Neuronal stem cell (in vitro differentiated cells): ENCODE measurements at regions not wholly inside any gene's neighbourhood (a gene's known extent, or its start where the extent isn't known, plus 50 kb on each side); places are given as distances from the start of the nearest gene placed in this dataset.

Experiments used
- DNase-seq: peaks from one replicate; pipeline ENCODE4 v3.0.0-alpha.2; 2013; ENCODE audit warnings: low spot score
- H2AFZ ChIP-seq: one replicate; pipeline ENCODE4 v1.6.1; 2013; ENCODE audit warnings: mild to moderate bottlenecking, low read length, inconsistent platforms
- H2AK5ac ChIP-seq: 2 replicates; pipeline ENCODE4 v1.6.1; 2013; ENCODE audit warnings: low read depth, mild to moderate bottlenecking, inconsistent platforms, low read length, moderate library complexity, mixed read lengths
- H2BK120ac ChIP-seq: 2 replicates; pipeline ENCODE4 v1.6.1; 2013; ENCODE audit warnings: low read depth, mild to moderate bottlenecking, inconsistent platforms, low read length, moderate library complexity, mixed read lengths
- H2BK12ac ChIP-seq: one replicate; pipeline ENCODE4 v1.6.1; 2013; ENCODE audit warnings: low read length, inconsistent platforms
- H2BK15ac ChIP-seq: 2 replicates; pipeline ENCODE4 v1.6.1; 2013; ENCODE audit warnings: mild to moderate bottlenecking, low read length, inconsistent platforms, mixed read lengths
- H2BK5ac ChIP-seq: one replicate; pipeline ENCODE4 v1.6.1; 2013; ENCODE audit warnings: inconsistent platforms, mild to moderate bottlenecking, low read length, moderate library complexity
- H3K14ac ChIP-seq: one replicate; pipeline ENCODE4 v1.6.1; 2013; ENCODE audit warnings: low read length, inconsistent platforms
- H3K18ac ChIP-seq: 2 replicates; pipeline ENCODE4 v1.6.1; 2013; ENCODE audit warnings: low read length, inconsistent platforms
- H3K23ac ChIP-seq: 2 replicates; pipeline ENCODE4 v1.6.1; 2013; ENCODE audit warnings: low read depth, mild to moderate bottlenecking, mixed read lengths, low read length, inconsistent platforms; ENCODE audit not compliant: poor library complexity
- H3K27ac ChIP-seq: replicated peaks from 3 replicates; pipeline ENCODE4 v1.5.1; 2013; ENCODE audit warnings: low read length, inconsistent platforms
- H3K27me3 ChIP-seq, 3 experiments: 2 replicates each; pipeline ENCODE4 v1.6.1; 2013; ENCODE audit warnings: low read length in 3 of 3, mild to moderate bottlenecking in 2 of 3, inconsistent platforms in 1 of 3, low read depth in 1 of 3, mixed read lengths in 1 of 3, moderate library complexity in 1 of 3; ENCODE audit not compliant: control insufficient read depth in 3 of 3, insufficient read depth in 3 of 3
- H3K36me3 ChIP-seq, 2 donors: replicated peaks in 1 of 2; 2 replicates each; pipeline ENCODE4 v1.6.1; 2013; ENCODE audit warnings: low read length in 2 of 2; ENCODE audit not compliant: control insufficient read depth in 2 of 2, insufficient read depth in 2 of 2
- H3K4ac ChIP-seq: 2 replicates; pipeline ENCODE4 v1.6.1; 2013; ENCODE audit warnings: inconsistent platforms, mild to moderate bottlenecking, low read length, moderate library complexity
- H3K4me1 ChIP-seq, 2 donors: 1 replicate in 1 of 2; 2 replicates in 1 of 2; pipeline ENCODE4 v1.6.1; 2013; ENCODE audit warnings: low read length in 2 of 2, low read depth in 1 of 2; ENCODE audit not compliant: control insufficient read depth in 2 of 2, insufficient read depth in 1 of 2
- H3K4me2 ChIP-seq: one replicate; pipeline ENCODE4 v1.6.1; 2013; ENCODE audit warnings: mild to moderate bottlenecking, low read length, inconsistent platforms; ENCODE audit not compliant: insufficient read depth, poor library complexity, severe bottlenecking
- H3K4me3 ChIP-seq, 2 donors: 2 replicates each; pipeline ENCODE4 v1.5.1; 2013; ENCODE audit warnings: low read length in 2 of 2, mild to moderate bottlenecking in 2 of 2, inconsistent platforms in 1 of 2, moderate library complexity in 1 of 2
- H3K79me1 ChIP-seq: one replicate; pipeline ENCODE4 v1.6.1; 2013; ENCODE audit warnings: low read depth, mild to moderate bottlenecking, inconsistent platforms, low read length, moderate library complexity
- H3K9ac ChIP-seq: one replicate; pipeline ENCODE4 v1.6.1; 2013; ENCODE audit warnings: mild to moderate bottlenecking, low read depth, low read length, inconsistent platforms; ENCODE audit not compliant: poor library complexity
- H3K9me3 ChIP-seq, 2 donors: replicated peaks in 1 of 2; 2 replicates each; pipeline versions ENCODE3 to v1.6.1; 2013; ENCODE audit warnings: low read length in 2 of 2, mild to moderate bottlenecking in 2 of 2, inconsistent platforms in 1 of 2, low read depth in 1 of 2, mixed read lengths in 1 of 2, moderate library complexity in 1 of 2; ENCODE audit not compliant: control insufficient read depth in 2 of 2, insufficient read depth in 1 of 2
- H4K8ac ChIP-seq: one replicate; pipeline ENCODE4 v1.6.1; 2013; ENCODE audit warnings: low read depth, mild to moderate bottlenecking, inconsistent platforms, low read length, moderate library complexity
- H4K91ac ChIP-seq: one replicate; pipeline ENCODE4 v1.6.1; 2013; ENCODE audit warnings: low read length, low read depth, mild to moderate bottlenecking, inconsistent platforms; ENCODE audit not compliant: poor library complexity
- WGBS, 2 donors: extraction: QIAGEN DNeasy Blood & Tissue Kit; methylation state at CpG; one replicate each; pipeline ENCODE4 v1.1.7; 2013; ENCODE audit warnings: missing lambda C conversion rate in 2 of 2, mixed read lengths in 1 of 2; ENCODE audit not compliant: insufficient read length in 2 of 2, insufficient replicate concordance in 1 of 2; ENCODE audit errors: extremely low coverage in 2 of 2; 5-methylcytosine and 5-hydroxymethylcytosine counted together

DNA sequence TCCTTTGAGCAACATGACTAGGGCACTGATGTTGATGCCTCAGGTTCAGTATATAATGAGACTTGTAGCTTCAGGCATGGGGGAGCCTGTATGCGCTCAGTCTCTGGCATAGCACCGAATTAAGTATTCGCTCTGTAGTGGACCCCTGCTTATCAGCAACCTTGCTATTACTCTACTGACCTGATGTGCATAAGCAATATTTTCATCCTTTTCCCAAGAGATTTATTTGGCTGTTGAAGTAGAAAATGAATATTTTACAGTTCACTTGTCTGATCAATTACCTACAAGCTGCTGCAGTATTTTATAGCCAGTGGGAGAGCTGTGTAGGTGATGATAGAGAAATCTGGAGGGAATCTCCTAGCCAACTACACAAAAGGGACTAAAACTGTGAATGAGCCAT, 781.6 kb upstream of the PHF14 start:
- H3K23ac ChIP-seq, result no peak overlapping the region
- H3K4me3 ChIP-seq, result no peak overlapping the region
- no peak overlapping the region for H2BK12ac ChIP-seq
- H3K36me3 ChIP-seq, result no peaks in the 10 kb centered on the region
- H4K8ac ChIP-seq, result no peak overlapping the region
- no peak overlapping the region for H3K4me2 ChIP-seq
- no peak overlapping the region for H2AK5ac ChIP-seq
- WGBS, 2 donors, result no CpG with 5 or more reads among the region's 3 CpGs
- H3K18ac ChIP-seq, result no peak overlapping the region
- no peak overlapping the region for H3K9ac ChIP-seq
- H3K27ac ChIP-seq, result no peak overlapping the region
- no peaks in the 10 kb centered on the region for H3K79me1 ChIP-seq
- no peaks in the 10 kb centered on the region for H3K4me1 ChIP-seq
- H2BK5ac ChIP-seq, result no peak overlapping the region
- H3K14ac ChIP-seq, result no peak overlapping the region
- H2BK120ac ChIP-seq, result no peak overlapping the region
- H2AFZ ChIP-seq, result no peak overlapping the region
- H3K27me3 ChIP-seq, result no peaks in the 10 kb centered on the region
- no peak for DNase-seq
- no peak overlapping the region for H2BK15ac ChIP-seq
- H3K9me3 ChIP-seq, result no peaks in the 10 kb centered on the region
- H3K4ac ChIP-seq, result no peak overlapping the region
- H4K91ac ChIP-seq, result no peak overlapping the region

DNA sequence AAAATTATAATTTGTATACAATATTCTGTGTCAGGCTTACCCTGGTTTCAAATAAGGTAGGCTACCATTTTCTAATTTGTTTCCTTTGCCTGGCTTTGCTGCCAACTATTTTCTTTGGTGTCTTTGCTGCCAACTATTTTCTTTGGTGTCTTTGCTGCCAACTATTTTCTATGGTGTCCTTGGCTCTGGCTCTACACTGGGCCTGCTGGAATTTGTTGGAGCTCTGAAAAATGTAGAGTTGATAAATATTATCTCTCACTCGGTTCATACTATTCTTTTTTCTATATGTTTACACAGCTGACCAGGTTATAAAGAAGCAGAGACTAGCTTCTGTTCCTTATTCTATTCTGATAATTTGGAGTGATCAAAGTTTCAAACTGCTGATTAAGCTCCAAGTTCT, 768.0 kb upstream of the PHF14 start:
- H3K4me1 ChIP-seq, result no peaks in the 10 kb centered on the region
- no peak for DNase-seq
- no peak overlapping the region for H2BK12ac ChIP-seq
- H2AK5ac ChIP-seq, result no peak overlapping the region
- no peaks in the 10 kb centered on the region for H3K79me1 ChIP-seq
- H4K8ac ChIP-seq, result no peak overlapping the region
- no peak overlapping the region for H3K9ac ChIP-seq
- no peaks in the 10 kb centered on the region for H3K9me3 ChIP-seq
- no peak overlapping the region for H3K4ac ChIP-seq
- no peaks in the 10 kb centered on the region for H3K27me3 ChIP-seq
- no peaks in the 10 kb centered on the region for H3K36me3 ChIP-seq
- no peak overlapping the region for H3K14ac ChIP-seq
- H2BK5ac ChIP-seq, result no peak overlapping the region
- H3K4me2 ChIP-seq, result no peak overlapping the region
- no CpG with 5 or more reads among the region's 1 CpG for WGBS, 2 donors
- H2AFZ ChIP-seq, result no peak overlapping the region
- H4K91ac ChIP-seq, result no peak overlapping the region
- H3K18ac ChIP-seq, result no peak overlapping the region
- no peak overlapping the region for H2BK120ac ChIP-seq
- no peak overlapping the region for H3K23ac ChIP-seq
- no peak overlapping the region for H3K4me3 ChIP-seq
- no peak overlapping the region for H3K27ac ChIP-seq
- H2BK15ac ChIP-seq, result no peak overlapping the region

DNA sequence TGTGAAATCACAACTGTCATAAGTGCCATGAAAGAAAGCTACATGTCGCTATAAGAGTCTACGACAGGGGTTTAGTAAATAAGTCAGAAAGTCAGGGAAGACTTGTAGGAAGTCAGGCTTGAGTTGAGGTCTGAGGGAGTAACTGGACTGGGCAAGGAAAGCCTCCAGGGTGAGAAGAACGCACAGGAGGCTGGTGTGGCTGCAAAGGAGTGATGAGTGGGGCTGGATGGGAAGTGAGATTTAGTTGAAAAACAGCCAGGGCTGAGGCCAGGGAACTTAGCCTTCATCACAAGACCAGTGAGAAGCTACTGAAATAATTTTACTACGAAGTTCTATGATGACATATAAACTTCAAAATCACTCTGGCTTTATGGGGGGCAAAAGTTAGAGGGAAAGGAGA, 763.7 kb upstream of the PHF14 start:
- no peak overlapping the region for H4K8ac ChIP-seq
- peaks cover 0 to 4% of the 10 kb centered on the region in 2 donors for H3K9me3 ChIP-seq
- no peak overlapping the region for H3K27ac ChIP-seq
- H2BK12ac ChIP-seq, result no peak overlapping the region
- H2AFZ ChIP-seq, result peak overlapping the region; percentile 29
- no peak overlapping the region for H4K91ac ChIP-seq
- H3K4me1 ChIP-seq, result no peaks in the 10 kb centered on the region
- no peak overlapping the region for H2BK120ac ChIP-seq
- H2AK5ac ChIP-seq, result no peak overlapping the region
- no peaks in the 10 kb centered on the region for H3K79me1 ChIP-seq
- H3K27me3 ChIP-seq, result no peaks in the 10 kb centered on the region
- no peak overlapping the region for H3K9ac ChIP-seq
- no peak overlapping the region for H3K23ac ChIP-seq
- WGBS, 2 donors, result no CpG with 5 or more reads among the region's 4 CpGs
- no peak overlapping the region for H3K18ac ChIP-seq
- no peaks in the 10 kb centered on the region for H3K36me3 ChIP-seq
- H3K4ac ChIP-seq, result no peak overlapping the region
- no peak overlapping the region for H3K14ac ChIP-seq
- H2BK5ac ChIP-seq, result no peak overlapping the region
- H3K4me2 ChIP-seq, result no peak overlapping the region
- no peak overlapping the region for H3K4me3 ChIP-seq
- no peak overlapping the region for H2BK15ac ChIP-seq
- no peak for DNase-seq

DNA sequence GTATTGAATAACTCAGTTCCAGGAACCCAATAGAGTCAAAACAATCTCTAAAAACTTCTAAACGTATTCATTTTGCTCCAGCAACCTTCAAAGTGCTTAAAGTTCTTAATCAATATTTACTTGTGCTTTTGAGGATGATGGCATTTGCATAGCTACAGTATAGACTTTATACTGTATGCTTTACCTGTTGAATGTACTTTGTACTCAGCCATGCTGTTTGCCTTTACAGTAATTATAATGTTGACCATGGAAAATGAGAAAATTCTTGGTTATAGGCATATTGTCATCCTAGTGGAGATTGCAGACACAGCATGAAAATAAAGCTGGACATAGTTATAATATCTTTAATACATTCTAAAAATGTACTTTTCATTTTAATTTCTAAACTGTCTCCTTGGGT, 762.7 kb upstream of the PHF14 start:
- no peak for DNase-seq
- H3K79me1 ChIP-seq, result no peaks in the 10 kb centered on the region
- no peaks in the 10 kb centered on the region for H3K4me1 ChIP-seq
- H3K14ac ChIP-seq, result no peak overlapping the region
- H4K8ac ChIP-seq, result no peak overlapping the region
- no peaks in the 10 kb centered on the region for H3K36me3 ChIP-seq
- H2BK120ac ChIP-seq, result no peak overlapping the region
- no peak overlapping the region for H2BK12ac ChIP-seq
- H3K4me3 ChIP-seq, result no peak overlapping the region
- no peak overlapping the region for H2BK15ac ChIP-seq
- no peak overlapping the region for H4K91ac ChIP-seq
- no peak overlapping the region for H2BK5ac ChIP-seq
- H2AFZ ChIP-seq, result no peak overlapping the region
- no peak overlapping the region for H3K23ac ChIP-seq
- WGBS, 2 donors, result no CpG with 5 or more reads among the region's 1 CpG
- H3K27ac ChIP-seq, result no peak overlapping the region
- H3K27me3 ChIP-seq, result no peaks in the 10 kb centered on the region
- no peak overlapping the region for H3K18ac ChIP-seq
- peaks cover 0 to 4% of the 10 kb centered on the region in 2 donors for H3K9me3 ChIP-seq
- H2AK5ac ChIP-seq, result no peak overlapping the region
- H3K4ac ChIP-seq, result no peak overlapping the region
- no peak overlapping the region for H3K4me2 ChIP-seq
- H3K9ac ChIP-seq, result no peak overlapping the region
